GM21423 (cell line): ENCODE measurements at regions not wholly inside any gene's neighbourhood (a gene's known extent, or its start where the extent isn't known, plus 50 kb on each side); places are given as distances from the start of the nearest gene placed in this dataset.
"Not testable (repeated sequence)": the region's sequence is repeated elsewhere in the genome, so short reads cannot be mapped to it uniquely, and the experiment has no call there.

ENCODE experiments used
- ATAC-seq: cut with Tn5 transposase; IDR thresholded peaks from one replicate; pipeline ENCODE4 v1.9.1; 2021; ENCODE audit warnings: mild to moderate bottlenecking, moderate library complexity; ENCODE audit not compliant: unreplicated experiment

DNA sequence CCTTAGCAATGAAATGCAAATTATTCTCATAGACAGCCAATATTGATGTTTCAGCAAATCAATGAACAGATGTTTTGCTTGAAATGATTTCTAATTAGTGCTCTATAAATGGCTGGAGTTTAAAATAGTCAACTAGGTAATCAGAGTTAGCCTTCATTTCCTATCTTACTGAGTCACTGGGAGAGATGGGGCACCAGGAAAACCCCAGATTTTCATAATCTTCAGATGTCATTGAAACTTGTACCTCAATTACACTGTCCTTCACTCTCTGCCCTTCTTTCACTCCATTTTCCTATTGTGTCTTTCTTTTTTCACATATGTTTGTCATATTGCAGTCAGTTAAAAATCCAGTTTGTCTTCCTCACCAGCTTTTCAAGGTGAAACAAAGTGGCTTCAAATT lies 92.7 kb downstream of the C12orf75 start:
- ATAC-seq = no peak

DNA sequence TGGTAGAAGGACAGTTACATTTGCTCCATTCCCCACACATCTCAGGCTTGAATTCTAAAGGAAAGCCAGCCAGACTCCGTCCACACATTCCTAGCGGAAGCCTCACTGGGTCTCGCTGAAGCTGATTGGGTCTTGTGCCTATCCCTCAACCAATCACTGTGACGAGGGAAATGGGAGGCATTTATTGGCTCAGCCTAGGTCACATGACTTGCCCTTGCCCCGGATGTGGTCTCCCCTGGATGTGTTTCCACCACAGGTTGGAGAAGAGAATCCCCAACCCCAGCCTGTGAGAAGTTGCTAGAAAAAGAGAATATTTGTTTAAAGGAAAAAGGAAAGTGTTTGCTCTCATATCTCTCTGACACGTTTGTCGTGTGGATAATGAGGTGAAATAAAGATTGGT lies 93.4 kb downstream of the C12orf75 start:
- ATAC-seq = no peak

DNA sequence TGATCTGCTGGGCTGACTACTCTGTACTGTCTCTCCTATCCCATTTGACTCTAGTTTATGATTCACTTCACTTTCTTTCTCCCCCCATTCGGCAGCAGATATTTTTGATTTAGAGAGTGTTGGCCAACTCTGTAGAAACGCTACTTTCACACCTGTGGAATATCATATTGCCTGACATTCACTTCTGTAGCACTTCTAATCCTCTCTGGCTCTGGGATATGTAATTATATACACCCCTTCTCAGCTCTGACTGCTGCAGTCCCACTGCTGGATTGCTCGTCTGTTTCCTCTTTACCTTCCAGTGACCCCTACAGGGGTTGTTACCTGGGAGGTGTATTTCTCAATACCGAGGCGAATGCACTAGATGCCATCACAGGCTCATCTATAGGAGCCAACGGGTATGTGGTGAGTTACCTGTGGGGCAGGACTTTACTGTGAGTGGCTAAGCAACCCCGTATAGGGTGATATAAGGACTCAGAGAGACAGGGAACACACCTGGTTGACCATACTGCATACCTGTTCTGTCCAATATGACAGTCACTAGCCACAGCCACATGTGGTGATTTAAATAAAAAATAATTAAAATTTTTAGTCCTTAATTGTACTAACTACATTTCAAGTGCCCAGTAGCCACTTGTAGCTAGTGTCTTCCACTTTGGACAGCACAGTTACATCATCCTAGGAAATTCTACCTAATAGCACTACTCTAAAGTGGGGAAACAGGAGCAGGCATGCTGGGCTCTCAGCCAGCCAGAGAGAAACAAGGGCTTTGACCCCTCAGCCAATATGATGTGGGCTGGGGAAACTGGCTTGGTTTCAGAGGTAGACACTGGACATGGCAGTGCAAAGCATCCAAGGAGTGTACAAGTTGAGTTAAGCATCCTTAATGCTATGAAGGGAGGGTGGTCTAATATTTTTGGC lies 95.0 kb downstream of the C12orf75 start:
- ATAC-seq = no peak

DNA sequence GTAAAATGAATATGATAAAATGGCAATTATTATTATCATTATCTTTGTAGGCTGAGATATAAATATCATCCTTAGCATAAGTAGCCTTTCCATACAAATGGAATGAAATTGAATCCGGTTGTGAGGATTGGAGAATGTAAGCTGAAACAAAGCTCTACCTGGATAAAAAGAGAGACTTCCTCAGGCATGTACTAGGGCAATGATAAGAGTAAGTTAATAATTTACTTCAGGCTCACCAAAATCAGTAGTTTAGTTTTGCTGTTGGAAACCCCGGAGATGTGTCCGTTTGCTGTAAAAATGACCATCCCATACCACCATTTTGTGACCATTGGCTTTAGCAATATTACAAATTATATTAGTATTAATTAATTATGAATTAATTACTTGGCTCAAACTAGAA lies 96.3 kb downstream of the C12orf75 start:
- no peak for ATAC-seq

DNA sequence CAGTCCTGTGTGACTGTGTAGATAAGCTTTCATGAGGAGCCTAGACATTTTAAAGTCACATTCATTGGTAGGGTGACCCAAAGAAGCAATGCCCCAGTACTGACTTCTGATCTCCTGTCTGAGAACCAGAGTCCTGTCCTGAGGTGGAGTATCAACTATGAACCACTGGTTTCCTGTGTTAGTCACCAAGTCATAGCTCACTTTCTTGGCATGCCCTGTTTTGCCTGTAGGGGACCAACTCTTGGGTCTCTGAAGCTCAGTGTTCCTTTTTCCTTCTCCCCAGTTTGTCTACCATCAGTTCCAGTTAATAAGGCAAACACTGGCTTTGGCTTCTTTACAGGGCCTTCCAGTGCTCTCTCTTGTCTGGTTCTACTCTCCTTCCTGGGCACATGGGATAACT lies 97.4 kb downstream of the C12orf75 start:
- no peak for ATAC-seq

DNA sequence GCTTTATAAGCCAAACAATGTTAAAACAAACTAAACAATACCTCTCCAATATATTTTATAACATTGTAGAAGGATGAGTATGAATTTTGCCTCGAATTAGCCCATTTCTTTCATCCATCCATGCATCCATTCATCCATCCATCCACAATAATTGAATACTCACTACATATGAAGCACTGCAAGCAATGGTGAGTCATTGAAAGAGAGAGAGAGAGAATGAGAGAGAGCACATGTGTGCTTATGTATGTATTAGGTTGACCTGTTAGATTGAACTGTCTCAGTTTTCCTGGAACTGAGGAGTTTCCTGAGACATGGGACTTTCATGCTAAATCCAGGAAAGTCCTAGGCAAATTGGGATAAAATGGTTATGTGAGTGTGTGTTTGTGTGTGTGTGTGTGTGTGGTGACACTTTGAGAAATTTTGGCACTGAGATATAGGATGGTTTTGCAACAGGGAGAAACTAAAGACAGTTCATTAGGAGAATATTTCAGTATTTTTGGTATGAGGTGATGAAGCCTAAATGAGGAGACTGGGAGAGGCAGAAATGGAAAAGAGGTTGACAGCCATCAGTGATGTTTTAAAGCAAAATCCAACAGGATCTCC lies 98.4 kb downstream of the C12orf75 start:
- no peak for ATAC-seq

DNA sequence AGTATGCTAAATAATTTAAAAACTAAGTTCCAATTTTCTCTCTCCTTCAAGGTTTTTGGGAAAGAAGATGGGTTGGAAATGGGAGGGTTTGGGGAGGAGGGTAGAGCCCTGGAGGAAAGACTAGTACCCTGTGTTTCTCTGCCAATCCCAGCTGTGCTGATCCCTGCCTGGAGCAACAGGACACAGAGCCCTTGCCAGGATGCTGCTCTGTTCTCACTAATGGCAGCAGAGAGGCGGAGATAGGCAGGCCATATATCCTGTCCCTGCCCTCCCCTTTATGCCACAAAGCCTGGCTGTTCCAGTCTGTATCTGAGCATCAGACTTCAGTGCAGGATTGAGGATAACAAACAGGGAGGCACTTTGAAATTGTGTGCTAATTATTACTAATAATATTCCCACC lies 99.0 kb downstream of the C12orf75 start:
- ATAC-seq = no peak

DNA sequence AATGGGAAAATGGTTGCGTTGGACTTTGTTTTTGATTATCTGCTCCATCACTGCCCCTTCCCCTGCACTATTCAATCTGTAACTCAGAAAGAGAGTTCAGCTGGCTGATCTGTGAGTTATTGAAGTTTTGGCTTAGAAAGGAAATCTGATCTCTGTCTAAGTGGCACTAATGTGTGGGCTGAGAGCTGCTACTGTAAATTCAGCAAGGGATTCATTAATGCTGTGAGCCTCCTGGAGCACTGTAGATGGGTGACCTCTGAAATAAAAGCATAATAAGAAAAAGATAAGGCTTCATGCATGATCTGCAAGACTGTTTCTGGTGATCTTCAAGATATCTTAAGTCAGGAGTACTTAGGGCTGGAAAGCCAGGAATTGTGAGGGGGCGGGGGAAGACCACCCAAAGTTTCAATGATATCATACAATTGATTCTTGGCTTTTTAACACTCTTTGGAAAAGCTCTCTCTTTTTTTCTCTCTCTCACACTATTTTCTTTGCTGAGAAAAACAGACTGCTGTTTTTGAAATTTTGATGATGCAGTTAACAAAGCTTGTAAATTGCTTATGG lies 101.1 kb downstream of the C12orf75 start:
- no peak for ATAC-seq

DNA sequence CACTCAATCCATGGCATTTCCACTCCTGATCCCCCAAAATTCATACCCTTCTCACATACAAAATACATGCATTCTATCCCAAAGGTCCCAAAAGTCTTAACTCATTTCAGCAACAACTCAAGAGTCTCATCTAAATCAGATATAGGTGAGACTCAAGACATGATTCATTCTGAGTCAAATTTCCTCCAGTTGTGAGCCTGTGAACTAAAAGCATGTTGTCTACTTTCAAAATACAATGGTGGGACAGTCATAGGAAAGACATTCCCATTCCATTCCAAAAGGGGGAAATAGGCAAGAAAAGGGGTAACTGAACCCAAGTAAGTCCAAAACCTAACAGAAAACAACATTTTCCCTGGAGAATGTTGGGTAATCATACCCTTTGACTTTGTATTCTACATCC lies 103.3 kb downstream of the C12orf75 start:
- ATAC-seq = no peak

DNA sequence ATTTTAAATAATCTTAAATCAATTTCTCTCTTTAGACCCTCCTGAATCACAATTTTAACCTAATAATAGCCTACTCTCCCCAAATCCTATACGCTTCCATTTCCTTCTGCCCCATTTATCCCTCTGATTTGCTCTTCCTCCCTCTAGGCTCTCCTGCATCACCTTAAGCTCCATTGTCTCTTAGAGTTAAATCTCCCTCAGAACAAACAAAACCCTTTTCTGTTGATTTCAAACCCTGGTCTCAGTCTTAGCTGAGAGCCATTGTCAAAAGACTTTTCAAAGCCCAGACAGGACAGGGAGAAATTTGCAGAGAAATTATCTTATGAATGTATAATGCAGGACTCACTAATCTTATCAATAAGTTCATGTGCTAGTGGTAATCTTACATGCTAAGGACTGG lies 106.1 kb downstream of the C12orf75 start:
- ATAC-seq = no peak

DNA sequence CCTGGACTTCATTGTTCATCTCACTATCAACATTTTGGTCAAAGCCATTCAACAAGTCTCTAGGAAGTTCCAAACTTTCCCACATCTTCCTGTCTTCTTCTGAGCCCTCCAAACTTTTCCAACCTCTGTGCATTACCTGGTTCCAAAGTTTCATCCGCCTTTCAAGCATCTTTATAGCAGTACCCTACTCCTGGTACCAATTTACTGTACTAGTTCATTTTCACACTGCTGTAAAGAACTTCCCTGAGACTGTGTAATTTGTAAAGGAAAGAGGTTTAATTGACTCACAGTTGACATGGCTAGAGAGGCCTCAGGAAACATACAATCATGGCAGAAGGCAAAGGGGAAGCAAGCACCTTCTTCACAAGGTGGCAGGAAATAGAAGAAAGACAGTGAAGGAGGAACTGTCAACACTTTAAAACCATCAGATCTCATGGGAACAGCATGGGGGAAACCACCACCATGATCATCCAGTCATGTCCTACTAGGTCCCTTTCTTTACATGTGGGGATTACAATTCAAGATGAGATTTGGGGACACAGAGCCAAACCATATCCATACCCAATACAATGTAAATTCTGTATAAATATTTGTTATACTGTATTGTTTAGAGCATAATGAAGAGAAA lies 109.7 kb downstream of the C12orf75 start:
- ATAC-seq = no peak

DNA sequence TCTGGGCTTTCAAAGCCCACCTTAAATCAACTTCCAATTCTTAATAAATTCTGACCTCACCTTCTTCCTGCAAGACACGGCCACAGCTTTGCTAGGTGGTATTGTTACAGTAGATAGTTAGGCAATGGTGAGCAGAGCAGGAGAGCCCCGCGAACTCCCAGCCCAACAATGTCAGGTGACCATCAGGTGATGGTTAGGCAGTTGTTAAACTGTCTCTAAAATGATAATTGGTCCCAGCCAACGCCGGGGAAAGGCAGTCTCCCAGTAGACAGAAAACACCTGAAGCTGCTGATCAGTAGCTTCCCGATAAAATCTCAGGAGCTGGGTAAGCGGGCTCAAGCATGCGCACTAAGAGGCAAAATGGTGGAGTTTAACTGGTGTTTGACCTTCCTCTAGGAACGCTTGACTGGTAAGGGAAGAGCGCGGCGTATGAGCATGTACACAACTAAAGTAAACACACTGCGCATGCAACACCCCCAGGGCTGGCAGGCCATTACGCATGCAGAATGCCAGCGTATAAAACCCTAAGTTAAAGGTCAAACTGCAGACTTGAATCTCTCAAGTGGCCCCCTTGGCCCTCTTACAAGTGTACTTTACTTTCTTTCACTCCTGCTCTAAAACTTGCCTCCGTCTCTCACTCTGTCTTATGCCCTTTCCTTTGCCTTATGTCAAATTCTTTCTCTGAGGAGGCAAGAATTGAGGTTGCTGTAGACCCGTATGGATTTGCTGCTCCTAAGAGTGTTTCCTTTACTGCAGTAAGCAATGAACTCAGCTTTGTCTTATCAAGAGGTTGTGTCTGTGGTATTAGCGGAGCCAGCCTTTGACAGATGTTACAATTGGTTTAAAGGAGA lies 113.5 kb downstream of the C12orf75 start:
- no peak for ATAC-seq

DNA sequence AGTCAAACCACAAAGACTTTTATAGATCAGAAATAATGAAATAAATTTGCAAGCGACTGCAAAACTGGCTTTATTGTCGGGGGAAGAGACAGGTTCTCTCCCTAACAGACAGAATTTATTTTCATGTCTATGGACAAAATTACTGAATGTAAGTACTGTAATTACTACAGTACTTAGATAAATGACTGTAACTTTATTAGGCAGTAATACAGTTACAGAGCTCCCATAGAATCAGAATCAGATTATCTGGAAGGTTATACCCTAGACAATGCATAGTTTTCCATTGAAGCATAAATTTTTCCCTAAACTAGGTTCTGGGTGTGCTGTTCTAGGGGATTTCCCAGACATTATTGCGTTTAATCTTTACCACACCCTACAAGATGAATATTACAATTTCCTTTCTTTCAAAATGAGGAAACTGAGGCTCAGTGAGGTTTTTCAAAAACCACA lies 114.2 kb downstream of the C12orf75 start:
- no peak for ATAC-seq

DNA sequence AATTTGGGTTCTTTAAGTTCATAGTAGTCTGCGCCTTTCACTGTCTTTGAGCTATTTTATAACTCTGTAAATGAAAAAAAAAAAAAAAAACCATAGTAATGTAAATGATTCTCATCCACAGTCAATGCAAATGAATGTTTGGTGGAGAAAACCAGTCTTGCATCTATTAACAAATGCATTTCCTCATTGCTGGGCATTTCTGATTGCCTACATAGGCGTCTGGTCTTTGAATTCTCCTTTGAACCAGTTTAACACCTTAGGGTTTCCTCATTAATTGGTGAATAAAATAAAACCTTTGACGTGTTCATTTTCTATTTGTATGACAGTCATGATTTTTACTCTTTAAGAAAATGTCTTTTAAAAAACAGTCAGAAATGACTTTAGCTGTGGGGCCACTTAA lies 114.8 kb downstream of the C12orf75 start:
- no peak for ATAC-seq

DNA sequence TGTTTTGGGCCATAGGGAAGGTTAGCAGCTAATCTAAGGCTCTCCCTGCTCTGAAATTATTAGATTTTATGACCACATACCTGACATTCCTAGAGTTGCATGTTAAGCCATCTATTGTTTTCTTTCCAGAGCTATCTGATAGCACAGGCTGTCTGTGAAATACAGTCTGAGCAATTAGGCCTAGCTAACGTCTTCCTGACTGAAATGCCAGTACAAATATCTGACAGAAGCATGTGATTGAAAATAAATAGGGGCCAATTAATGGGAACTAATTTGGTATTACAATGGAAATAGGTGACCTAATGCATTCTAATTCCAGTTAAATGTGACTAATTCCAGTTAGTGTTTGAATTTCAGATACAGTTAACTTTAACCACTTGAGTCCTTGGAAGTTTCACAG lies 115.2 kb downstream of the C12orf75 start:
- no peak for ATAC-seq

DNA sequence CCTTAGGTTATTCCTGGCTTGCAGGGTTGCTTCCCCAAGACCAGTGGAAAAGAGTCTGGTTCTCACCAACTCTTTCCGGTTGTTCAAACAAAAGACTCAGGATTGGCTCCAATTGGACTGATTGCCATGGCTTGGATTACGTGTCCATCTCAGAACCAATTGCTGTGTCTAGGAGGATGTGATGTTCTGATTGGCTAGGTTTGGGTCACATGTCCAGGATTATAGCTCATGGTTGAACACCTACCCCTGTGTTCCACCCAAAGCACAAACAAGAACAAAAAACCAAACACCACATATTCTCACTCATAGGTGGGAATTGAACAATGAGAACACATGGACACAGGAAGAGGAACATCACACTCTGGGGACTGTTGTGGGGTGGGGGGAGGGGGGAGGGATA lies 116.0 kb downstream of the C12orf75 start:
- not testable (repeated sequence) for ATAC-seq

DNA sequence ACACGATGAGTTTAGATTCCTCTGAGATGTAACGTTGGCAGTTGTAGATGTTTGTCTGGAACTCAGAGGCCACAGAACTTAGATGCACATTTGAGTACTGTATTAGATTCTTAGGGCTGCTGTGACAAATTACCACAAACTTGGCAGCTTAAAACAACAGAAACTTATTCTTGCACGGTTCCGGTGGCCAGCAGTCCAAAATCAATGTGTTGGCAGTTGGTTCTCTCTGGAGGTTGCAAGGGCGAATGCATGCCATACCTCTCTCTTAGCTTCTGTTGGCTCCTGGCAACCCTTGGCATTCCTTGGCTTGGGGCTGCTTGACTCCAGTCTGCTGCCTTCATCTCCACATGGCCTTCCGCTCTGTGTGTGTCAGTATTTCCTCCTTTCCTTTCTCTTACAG lies 118.9 kb downstream of the C12orf75 start:
- ATAC-seq = no peak

DNA sequence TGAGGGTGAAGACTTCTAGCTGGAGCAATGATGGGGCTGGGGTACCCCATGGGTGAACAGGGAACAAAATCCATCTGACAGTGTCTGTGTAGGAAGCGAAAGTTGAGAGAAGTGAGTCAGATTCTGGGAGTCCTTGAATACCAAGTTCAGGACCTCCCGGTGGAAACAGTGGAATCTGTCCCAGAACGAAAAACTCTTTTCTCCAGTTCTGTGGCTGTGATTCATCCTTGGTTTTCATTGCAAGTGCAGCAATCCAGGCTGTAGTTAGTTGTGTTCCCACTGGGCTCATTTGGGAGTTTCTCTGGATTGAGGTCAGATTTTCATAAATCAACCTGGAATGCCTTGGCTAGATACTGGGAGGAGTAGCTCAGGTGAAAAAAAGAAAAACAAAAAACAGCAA lies 120.7 kb downstream of the C12orf75 start:
- no peak for ATAC-seq

DNA sequence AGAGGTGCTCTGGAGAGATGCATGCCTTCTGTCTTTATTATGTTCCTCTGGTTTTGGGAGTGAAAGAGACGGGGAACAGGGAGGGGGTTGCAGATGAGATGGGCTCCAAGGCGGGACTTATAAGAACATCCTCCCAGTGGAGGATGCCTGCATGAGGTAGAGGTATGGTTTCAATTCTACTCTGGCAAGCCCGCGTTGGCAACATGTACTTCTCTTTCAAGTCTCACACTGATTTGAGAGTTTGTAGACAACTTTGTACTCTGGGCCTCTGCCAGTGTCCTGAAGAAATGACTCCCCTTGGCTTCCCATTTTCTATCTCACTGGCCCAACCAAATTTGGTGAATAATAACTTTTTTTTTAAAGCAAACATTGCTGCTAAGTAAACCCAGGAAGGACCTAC lies 121.3 kb downstream of the C12orf75 start:
- ATAC-seq = no peak

DNA sequence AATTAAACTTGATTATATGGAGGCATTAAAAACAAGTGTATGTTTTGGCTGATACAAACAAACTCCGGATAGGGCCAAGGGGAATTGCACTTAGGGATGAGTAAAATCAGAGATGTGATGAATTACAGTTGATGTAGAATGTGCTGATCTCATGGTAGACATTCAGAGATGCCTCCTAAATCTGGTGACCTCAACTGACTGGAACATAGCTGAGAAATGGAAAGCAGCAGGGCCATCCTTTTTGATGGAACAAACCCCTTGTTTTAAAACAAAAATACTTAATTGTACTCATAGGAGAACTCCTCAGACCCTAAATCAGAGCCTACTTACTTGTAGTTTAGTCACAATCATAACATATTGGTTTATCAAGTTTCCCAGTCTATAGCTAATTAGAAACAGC lies 122.8 kb downstream of the C12orf75 start:
- ATAC-seq = no peak

DNA sequence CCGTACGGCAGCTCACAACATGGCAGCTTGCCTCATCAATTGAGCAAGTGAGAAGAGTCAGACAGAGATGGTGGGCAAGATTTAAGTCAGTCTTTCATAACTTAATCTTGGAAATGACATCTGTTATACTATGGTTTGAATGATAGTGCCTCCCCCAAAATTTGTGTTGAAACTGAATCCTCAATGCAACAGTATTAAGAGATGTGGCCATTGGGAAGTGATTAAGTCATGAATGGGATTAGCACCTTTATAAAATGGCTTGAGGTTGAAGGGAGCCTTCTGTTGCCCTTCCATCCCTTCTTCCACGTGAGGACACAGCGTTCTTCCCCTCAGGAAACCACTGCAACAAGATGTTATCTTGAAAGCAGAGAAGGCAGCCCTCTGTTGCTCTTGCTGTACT lies 124.2 kb downstream of the C12orf75 start:
- ATAC-seq = no peak
